Common myeloid progenitor, CD34-positive (primary cell): ENCODE measurements at regions not wholly inside any gene's neighbourhood (a gene's known extent, or its start where the extent isn't known, plus 50 kb on each side); places are given as distances from the start of the nearest gene placed in this dataset.
A peak's percentile ranks its signal among the peaks of the same experiment; 100 is the strongest.

Experiments
- CTCF ChIA-PET: fragments of 350-600 bp; sonication (Branson Sonifier 250); formaldehyde crosslinking; loops from one replicate; lab custom pipeline; 2021; ENCODE audit warnings: antibody characterized with exemption; lab: Charles Lee
- POLR2A ChIA-PET: fragments of 350-600 bp; sonication (Branson Sonifier 250); formaldehyde crosslinking; loops from one replicate; lab custom pipeline; 2021; ENCODE audit warnings: antibody characterized with exemption; lab: Charles Lee
- DNase-seq, 3 donors: peaks; one replicate each; pipeline versions ENCODE4 v3.0.0 to v3.0.0-alpha.2; 2013
- H3K27ac ChIP-seq, 2 experiments: 1 replicate in 1 of 2; 2 replicates in 1 of 2; pipeline ENCODE4 v1.7.0; 2013; ENCODE audit warnings: inconsistent platforms in 2 of 2, low read length in 2 of 2, mild to moderate bottlenecking in 2 of 2, low read depth in 1 of 2, moderate library complexity in 1 of 2; ENCODE audit not compliant: severe bottlenecking in 2 of 2, insufficient read depth in 1 of 2, poor library complexity in 1 of 2
- H3K27me3 ChIP-seq, 5 experiments: replicated peaks in 2 of 5; 1 replicate in 3 of 5; 2 replicates in 2 of 5; pipeline versions ENCODE4 v1.6.1 to v1.7.0; 2013; ENCODE audit warnings: low read length in 4 of 5, mild to moderate bottlenecking in 2 of 5, moderate library complexity in 2 of 5, inconsistent platforms in 1 of 5; ENCODE audit not compliant: insufficient read depth in 5 of 5, control insufficient read depth in 4 of 5
- H3K36me3 ChIP-seq, 4 experiments: 1 replicate in 2 of 4; 2 replicates in 2 of 4; pipeline versions ENCODE4 v1.6.1 to v1.7.0; 2013; ENCODE audit warnings: low read length in 3 of 4, control low read depth in 1 of 4, mild to moderate bottlenecking in 1 of 4; ENCODE audit not compliant: control insufficient read depth in 4 of 4, insufficient read depth in 4 of 4
- H3K4me1 ChIP-seq, 4 experiments: 1 replicate in 3 of 4; 2 replicates in 1 of 4; pipeline versions ENCODE4 v1.6.1 to v1.7.1; 2013; ENCODE audit warnings: low read length in 3 of 4, mild to moderate bottlenecking in 3 of 4, control low read depth in 1 of 4, inconsistent platforms in 1 of 4, moderate library complexity in 1 of 4; ENCODE audit not compliant: control insufficient read depth in 4 of 4, insufficient read depth in 4 of 4; ENCODE audit errors: control extremely low read depth in 1 of 4
- H3K4me3 ChIP-seq, 7 experiments: 1 replicate in 4 of 7; 2 replicates in 3 of 7; pipeline versions ENCODE4 v1.5.1 to v1.7.0; 2013; ENCODE audit warnings: mild to moderate bottlenecking in 7 of 7, low read length in 6 of 7, moderate library complexity in 6 of 7, inconsistent platforms in 2 of 7, low read depth in 2 of 7, control low read depth in 1 of 7; ENCODE audit not compliant: insufficient read depth in 4 of 7, control insufficient read depth in 1 of 7; ENCODE audit errors: extremely low read depth in 1 of 7
- H3K9me3 ChIP-seq, 5 experiments: 1 replicate in 4 of 5; 2 replicates in 1 of 5; pipeline versions ENCODE4 v1.6.1 to v1.7.1; 2013; ENCODE audit warnings: low read length in 4 of 5, mild to moderate bottlenecking in 2 of 5, inconsistent platforms in 1 of 5, low read depth in 1 of 5, moderate library complexity in 1 of 5; ENCODE audit not compliant: control insufficient read depth in 4 of 5, insufficient read depth in 2 of 5; ENCODE audit errors: control extremely low read depth in 1 of 5
- WGBS: methylation state at CpG from one replicate; pipeline ENCODE4 v1.1.5; 2013; ENCODE audit not compliant: insufficient coverage; 5-methylcytosine and 5-hydroxymethylcytosine counted together

GRCh38 chr11:86861810-86862209 is 61.5 kb downstream of the PRSS23 start:
- WGBS: 100% methylated on average over 1 of the region's 6 CpGs
- H3K36me3 ChIP-seq: no peaks in the 10 kb centered on the region
- no peak overlapping the region for H3K27ac ChIP-seq
- no peak for DNase-seq
- H3K4me3 ChIP-seq: no peak overlapping the region
- no peaks in the 10 kb centered on the region for H3K4me1 ChIP-seq
- no peaks in the 10 kb centered on the region for H3K9me3 ChIP-seq
- H3K27me3 ChIP-seq: peaks cover 0 to 11% (median 3%) of the 10 kb centered on the region in 5 experiments
- POLR2A ChIA-PET: no interaction called here
- CTCF ChIA-PET: no interaction called here

- no peak for DNase-seq
- 100% methylated on average over 1 of the region's 2 CpGs for WGBS
- Histone ChIP-seq H3K27me3 (peaks cover 0 to 9% (median 3%) of the 10 kb centered on the region in 5 experiments), H3K27ac (no peak overlapping the region), H3K4me3 (no peak overlapping the region), H3K4me1 (no peaks in the 10 kb centered on the region), H3K9me3 (no peaks in the 10 kb centered on the region), H3K36me3 (no peaks in the 10 kb centered on the region)
- POLR2A ChIA-PET: no interaction called here
- CTCF ChIA-PET: no interaction called here
These were observed 63.1 kb downstream of the PRSS23 start for GRCh38 chr11:86863476-86863875.

- H3K27me3 ChIP-seq: peaks cover 0 to 3% (median 0%) of the 10 kb centered on the region in 5 experiments
- no peaks in the 10 kb centered on the region for H3K4me1 ChIP-seq
- WGBS: 100% methylated on average over 1 of the region's 1 CpG
- no peak overlapping the region for H3K4me3 ChIP-seq
- no peak for DNase-seq
- H3K27ac ChIP-seq: no peak overlapping the region
- POLR2A ChIA-PET: no interaction called here
- CTCF ChIA-PET: interaction anchor here (0.6 to 1.5 kb wide), 3 partner anchors 52 to 556 kb away, joined by 3 to 5 read pairs (median 3); no protein-coding TSS in a partner anchor
- H3K9me3 ChIP-seq: no peaks in the 10 kb centered on the region
- no peaks in the 10 kb centered on the region for H3K36me3 ChIP-seq
These were observed 65.1 kb downstream of the PRSS23 start for GRCh38 chr11:86865436-86865835.

- Histone ChIP-seq H3K36me3 (no peaks in the 10 kb centered on the region), H3K4me3 (no peak overlapping the region), H3K9me3 (no peaks in the 10 kb centered on the region), H3K27me3 (no peaks in the 10 kb centered on the region), H3K27ac (no peak overlapping the region), H3K4me1 (no peaks in the 10 kb centered on the region)
- 68% methylated on average over 6 of the region's 6 CpGs for WGBS
- CTCF ChIA-PET: interaction anchor here (1.0 to 4.7 kb wide), 8 partner anchors 14 to 576 kb away, joined by 3 to 45 read pairs (median 4); no protein-coding TSS in a partner anchor
- DNase-seq: no peak
- POLR2A ChIA-PET: no interaction called here
These were observed 69.2 kb downstream of the PRSS23 start for GRCh38 chr11:86869531-86869930.

- H3K27ac ChIP-seq: no peak overlapping the region
These were observed 69.7 kb downstream of the PRSS23 start for GRCh38 chr11:86869966-86870570.

GRCh38 chr11:86873573-86874083 is 73.3 kb downstream of the PRSS23 start:
- POLR2A ChIA-PET: no interaction called here
- 80% methylated on average over 1 of the region's 2 CpGs for WGBS

More at GRCh38 chr11:86869966-86870570, 69.7 kb downstream of the PRSS23 start:
- H3K4me3 ChIP-seq: no peak overlapping the region
- H3K9me3 ChIP-seq: no peaks in the 10 kb centered on the region
- ChIA-PET POLR2A (no interaction called here), CTCF (interaction anchor here (1.0 to 4.7 kb wide), 11 partner anchors 14 to 524 kb away, joined by 3 to 45 read pairs (median 4); no protein-coding TSS in a partner anchor)
- H3K27me3 ChIP-seq: no peaks in the 10 kb centered on the region
- no peaks in the 10 kb centered on the region for H3K4me1 ChIP-seq
- WGBS: 27% methylated on average over 2 of the region's 6 CpGs
- no peaks in the 10 kb centered on the region for H3K36me3 ChIP-seq
- DNase-seq: peak; percentile 35 to 55 (median 47)

GRCh38 chr11:86874304-86875056 is 74.1 kb downstream of the PRSS23 start:
- Histone ChIP-seq H3K27me3 (peaks cover 0 to 1% (median 0%) of the 10 kb centered on the region in 5 experiments), H3K4me1 (no peaks in the 10 kb centered on the region), H3K4me3 (no peak overlapping the region), H3K9me3 (no peaks in the 10 kb centered on the region), H3K36me3 (no peaks in the 10 kb centered on the region), H3K27ac (no peak overlapping the region)
- ChIA-PET POLR2A (no interaction called here), CTCF (no interaction called here)
- DNase-seq: no peak
- 94% methylated on average over 4 of the region's 6 CpGs for WGBS

More at GRCh38 chr11:86873573-86874083, 73.3 kb downstream of the PRSS23 start:
- CTCF ChIA-PET: no interaction called here
- no peaks in the 10 kb centered on the region for H3K4me1 ChIP-seq
- no peak overlapping the region for H3K27ac ChIP-seq
- no peaks in the 10 kb centered on the region for H3K9me3 ChIP-seq
- peaks cover 0 to 1% (median 0%) of the 10 kb centered on the region in 5 experiments for H3K27me3 ChIP-seq
- DNase-seq: no peak
- H3K4me3 ChIP-seq: no peak overlapping the region
- H3K36me3 ChIP-seq: no peaks in the 10 kb centered on the region
